ENCODE measurements at regions not wholly inside any gene's neighbourhood (a gene's known extent, or its start where the extent isn't known, plus 50 kb on each side); places are given as distances from the start of the nearest gene placed in this dataset.
"Not testable (repeated sequence)": the region's sequence is repeated elsewhere in the genome, so short reads cannot be mapped to it uniquely, and the experiment has no call there.

DNA sequence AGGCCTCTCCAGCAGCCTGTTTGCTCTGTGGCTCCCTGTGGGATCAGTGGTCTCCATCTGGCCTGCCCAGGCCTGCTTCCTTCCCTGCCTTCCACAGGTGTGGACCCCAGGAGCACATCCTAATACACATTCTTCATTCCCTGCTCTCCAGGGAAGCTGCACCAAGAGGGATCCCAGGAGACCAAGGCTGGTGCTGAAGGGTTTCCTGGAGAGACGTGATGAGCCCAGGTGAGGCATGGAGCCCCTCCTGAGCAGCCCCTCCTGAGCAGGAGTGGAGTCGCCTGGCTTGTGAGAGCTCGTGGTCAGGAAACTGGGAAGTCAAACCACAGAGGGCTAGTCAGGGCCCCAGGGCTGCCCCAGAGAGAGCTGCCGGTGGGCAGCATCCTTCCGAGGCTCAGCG is 561.4 kb downstream of the MATN1 start:
- peaks cover 0 to 4% (median 0%) of the 10 kb centered on the region in 4 donors for H3K9me3 ChIP-seq (ENCODE audit: control insufficient read depth in 4 of 4, insufficient read depth in 3 of 4, low read length in 3 of 4)
- H3K27ac ChIP-seq (ENCODE audit: low read depth in 1 of 2, low read length in 1 of 2) = no peak overlapping the region
- TF ChIP-seq CTCF (IDR thresholded peaks at IDR 0.05; ENCODE audit: control extremely low read depth, extremely low read depth) = no peak
- ATAC-seq (ENCODE audit: insufficient read depth, low FRiP score) (no peak), DNase-seq (no peak)
- peaks cover 0 to 13% (median 0%) of the 10 kb centered on the region in 5 donors for H3K4me1 ChIP-seq (ENCODE audit: control insufficient read depth in 5 of 5, insufficient read depth in 5 of 5, low read length in 5 of 5)
- no peaks in the 10 kb centered on the region for H3K36me3 ChIP-seq (ENCODE audit: control insufficient read depth in 4 of 4, insufficient read depth in 4 of 4, low read length in 4 of 4)
- no peaks in the 10 kb centered on the region for H3K27me3 ChIP-seq (ENCODE audit: control insufficient read depth in 3 of 3, insufficient read depth in 3 of 3, low read length in 2 of 3)
- H3K4me3 ChIP-seq = no peak overlapping the region
- WGBS, 2 donors = 48 to 66% methylated on average over 6 of the region's 6 CpGs
- no peak overlapping the region for H3K9ac ChIP-seq (ENCODE audit: insufficient read depth in 1 of 2, low read length in 2 of 2)

DNA sequence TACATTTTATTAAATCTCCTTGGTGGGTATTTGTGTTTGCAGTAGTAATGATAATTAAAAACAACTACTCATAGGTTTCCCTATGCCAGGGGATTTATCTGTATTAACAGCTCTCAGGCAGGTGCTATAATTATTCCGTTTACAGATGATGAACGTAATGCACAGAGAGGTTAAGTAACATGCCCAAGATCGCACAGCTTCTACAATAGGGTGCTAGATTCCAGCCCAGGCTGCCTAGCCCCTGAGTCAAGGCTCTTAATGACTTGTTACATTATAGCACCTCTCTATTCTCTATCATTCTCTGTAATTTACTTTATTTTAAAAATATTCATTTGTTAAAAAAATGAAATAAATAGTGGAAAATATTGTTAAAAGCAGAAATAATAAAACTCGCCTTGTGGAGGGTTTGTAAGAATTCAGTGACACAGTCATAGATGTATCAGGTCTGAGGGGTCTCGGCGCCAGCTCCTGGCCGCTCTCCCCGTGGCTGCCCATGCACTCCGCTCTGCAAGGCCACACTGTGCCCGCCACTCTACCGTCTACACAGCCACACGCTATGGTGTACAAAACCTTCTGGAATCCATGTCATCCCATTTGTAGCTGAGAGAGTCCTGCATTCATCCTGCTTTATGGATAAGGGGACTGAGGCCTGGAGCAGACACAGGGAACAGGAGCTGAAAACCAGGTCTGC is 562.2 kb downstream of the MATN1 start:
- Histone ChIP-seq H3K27ac (ENCODE audit: low read depth in 1 of 2, low read length in 1 of 2) (no peak overlapping the region), H3K9me3 (ENCODE audit: control insufficient read depth in 4 of 4, insufficient read depth in 3 of 4, low read length in 3 of 4) (peaks cover 0 to 4% (median 0%) of the 10 kb centered on the region in 4 donors), H3K9ac (ENCODE audit: insufficient read depth in 1 of 2, low read length in 2 of 2) (no peak overlapping the region), H3K4me3 (no peak overlapping the region), H3K4me1 (ENCODE audit: control insufficient read depth in 5 of 5, insufficient read depth in 5 of 5, low read length in 5 of 5) (peaks cover 0 to 8% (median 0%) of the 10 kb centered on the region in 5 donors), H3K27me3 (ENCODE audit: control insufficient read depth in 3 of 3, insufficient read depth in 3 of 3, low read length in 2 of 3) (no peaks in the 10 kb centered on the region), H3K36me3 (ENCODE audit: control insufficient read depth in 4 of 4, insufficient read depth in 4 of 4, low read length in 4 of 4) (no peaks in the 10 kb centered on the region)
- 84 to 87% methylated on average over 12 of the region's 12 CpGs for WGBS, 2 donors
- TF ChIP-seq CTCF (IDR thresholded peaks at IDR 0.05; ENCODE audit: control extremely low read depth, extremely low read depth) = no peak
- ATAC-seq (ENCODE audit: insufficient read depth, low FRiP score) (no peak), DNase-seq (no peak)

GRCh38 chr1:30159015-30159414 is 564.4 kb downstream of the MATN1 start:
- Histone ChIP-seq H3K9me3 (ENCODE audit: control insufficient read depth in 4 of 4, insufficient read depth in 3 of 4, low read length in 3 of 4) (peaks cover 0 to 2% (median 0%) of the 10 kb centered on the region in 4 donors), H3K27ac (ENCODE audit: low read depth in 1 of 2, low read length in 1 of 2) (no peak overlapping the region), H3K36me3 (ENCODE audit: control insufficient read depth in 4 of 4, insufficient read depth in 4 of 4, low read length in 4 of 4) (no peaks in the 10 kb centered on the region), H3K4me3 (no peak overlapping the region), H3K9ac (ENCODE audit: insufficient read depth in 1 of 2, low read length in 2 of 2) (no peak overlapping the region), H3K4me1 (ENCODE audit: control insufficient read depth in 5 of 5, insufficient read depth in 5 of 5, low read length in 5 of 5) (no peaks in the 10 kb centered on the region), H3K27me3 (ENCODE audit: control insufficient read depth in 3 of 3, insufficient read depth in 3 of 3, low read length in 2 of 3) (no peaks in the 10 kb centered on the region)
- ATAC-seq (ENCODE audit: insufficient read depth, low FRiP score) (no peak), DNase-seq (no peak)
- TF ChIP-seq CTCF (IDR thresholded peaks at IDR 0.05; ENCODE audit: control extremely low read depth, extremely low read depth) = no peak
- 64 to 78% methylated on average over 3 of the region's 3 CpGs for WGBS, 2 donors

- WGBS, 2 donors = 93 to 98% methylated on average over 2 of the region's 2 CpGs
- DNase-seq; H3K9me3 ChIP-seq (ENCODE audit: control insufficient read depth in 4 of 4, insufficient read depth in 3 of 4, low read length in 3 of 4); H3K4me3 ChIP-seq; ATAC-seq (ENCODE audit: insufficient read depth, low FRiP score); H3K27me3 ChIP-seq (ENCODE audit: control insufficient read depth in 3 of 3, insufficient read depth in 3 of 3, low read length in 2 of 3); H3K4me1 ChIP-seq (ENCODE audit: control insufficient read depth in 5 of 5, insufficient read depth in 5 of 5, low read length in 5 of 5); H3K36me3 ChIP-seq (ENCODE audit: control insufficient read depth in 4 of 4, insufficient read depth in 4 of 4, low read length in 4 of 4); H3K9ac ChIP-seq (ENCODE audit: insufficient read depth in 1 of 2, low read length in 2 of 2); H3K27ac ChIP-seq (ENCODE audit: low read depth in 1 of 2, low read length in 1 of 2): not testable (repeated sequence)
Measured at GRCh38 chr1:30155698-30156097, 567.7 kb downstream of the MATN1 start.

- not testable (repeated sequence) for H3K27ac ChIP-seq (ENCODE audit: low read depth in 1 of 2, low read length in 1 of 2); H3K27me3 ChIP-seq (ENCODE audit: control insufficient read depth in 3 of 3, insufficient read depth in 3 of 3, low read length in 2 of 3); ATAC-seq (ENCODE audit: insufficient read depth, low FRiP score); DNase-seq; H3K4me3 ChIP-seq; H3K9me3 ChIP-seq (ENCODE audit: control insufficient read depth in 4 of 4, insufficient read depth in 3 of 4, low read length in 3 of 4); H3K9ac ChIP-seq (ENCODE audit: insufficient read depth in 1 of 2, low read length in 2 of 2); H3K4me1 ChIP-seq (ENCODE audit: control insufficient read depth in 5 of 5, insufficient read depth in 5 of 5, low read length in 5 of 5); H3K36me3 ChIP-seq (ENCODE audit: control insufficient read depth in 4 of 4, insufficient read depth in 4 of 4, low read length in 4 of 4)
- 84 to 85% methylated on average over 3 of the region's 3 CpGs for WGBS, 2 donors
Measured at GRCh38 chr1:30155253-30155652, 568.1 kb downstream of the MATN1 start.
